Central memory CD8-positive, alpha-beta T cell (primary cell): ENCODE measurements at regions not wholly inside any gene's neighbourhood (a gene's known extent, or its start where the extent isn't known, plus 50 kb on each side); places are given as distances from the start of the nearest gene placed in this dataset.

Source experiments
- ATAC-seq: fragments of 150-1000 bp; cut with Tn5 transposase; replicated peaks from 2 replicates; pipeline ENCODE4 v1.10.0; 2022; ENCODE audit warnings: mild to moderate bottlenecking, moderate FRiP score, moderate number of reproducible peaks; ENCODE audit not compliant: poor library complexity, severe bottlenecking; ENCODE audit errors: extremely low read depth
- DNase-seq, 2 donors: peaks; one replicate each; pipeline ENCODE4 v3.0.0; 2021; ENCODE audit warnings: low spot score in 2 of 2
- H3K27ac Mint-ChIP-seq: one replicate; pipeline ENCODE4 v1.8.0; 2022; ENCODE audit warnings: low read depth, mild to moderate bottlenecking, moderate library complexity, mixed read lengths
- H3K27me3 Mint-ChIP-seq: one replicate; pipeline ENCODE4 v1.8.0; 2022; ENCODE audit warnings: mixed read lengths
- H3K36me3 Mint-ChIP-seq: one replicate; pipeline ENCODE4 v1.8.0; 2022; ENCODE audit warnings: mild to moderate bottlenecking, moderate library complexity, mixed read lengths; ENCODE audit not compliant: insufficient read depth
- H3K4me1 Mint-ChIP-seq: one replicate; pipeline ENCODE4 v1.8.0; 2022; ENCODE audit warnings: mixed read lengths
- H3K4me3 Mint-ChIP-seq: one replicate; pipeline ENCODE4 v1.8.0; 2022; ENCODE audit warnings: mild to moderate bottlenecking, moderate library complexity, mixed read lengths
- H3K9me3 Mint-ChIP-seq: one replicate; pipeline ENCODE4 v1.8.0; 2022; ENCODE audit warnings: mixed read lengths

- Mint-ChIP-seq H3K9me3 (no peaks in the 10 kb centered on the region), H3K4me1 (peaks cover 5% of the 10 kb centered on the region), H3K36me3 (no peaks in the 10 kb centered on the region), H3K27ac (no peak overlapping the region), H3K27me3 (peaks cover 30% of the 10 kb centered on the region), H3K4me3 (no peak overlapping the region)
- DNase-seq (no peak), ATAC-seq (no peak)
Measured at GRCh38 chr4:1562371-1562770, 121.7 kb downstream of the FAM53A start.

GRCh38 chr4:1561286-1561990 lies 122.7 kb downstream of the FAM53A start:
- Mint-ChIP-seq H3K27me3 (peaks cover 30% of the 10 kb centered on the region), H3K4me1 (peaks cover 5% of the 10 kb centered on the region), H3K9me3 (no peaks in the 10 kb centered on the region), H3K36me3 (no peaks in the 10 kb centered on the region), H3K4me3 (no peak overlapping the region), H3K27ac (no peak overlapping the region)
- no peak for DNase-seq
- no peak for ATAC-seq

- no peak overlapping the region for H3K4me3 Mint-ChIP-seq
- no peak overlapping the region for H3K27ac Mint-ChIP-seq
- H3K36me3 Mint-ChIP-seq: no peaks in the 10 kb centered on the region
- no peaks in the 10 kb centered on the region for H3K4me1 Mint-ChIP-seq
- ATAC-seq (no peak), DNase-seq (no peak)
- no peaks in the 10 kb centered on the region for H3K9me3 Mint-ChIP-seq
- H3K27me3 Mint-ChIP-seq: peaks cover 24% of the 10 kb centered on the region
Measured at GRCh38 chr4:1559896-1560650, 124.0 kb downstream of the FAM53A start.

DNA sequence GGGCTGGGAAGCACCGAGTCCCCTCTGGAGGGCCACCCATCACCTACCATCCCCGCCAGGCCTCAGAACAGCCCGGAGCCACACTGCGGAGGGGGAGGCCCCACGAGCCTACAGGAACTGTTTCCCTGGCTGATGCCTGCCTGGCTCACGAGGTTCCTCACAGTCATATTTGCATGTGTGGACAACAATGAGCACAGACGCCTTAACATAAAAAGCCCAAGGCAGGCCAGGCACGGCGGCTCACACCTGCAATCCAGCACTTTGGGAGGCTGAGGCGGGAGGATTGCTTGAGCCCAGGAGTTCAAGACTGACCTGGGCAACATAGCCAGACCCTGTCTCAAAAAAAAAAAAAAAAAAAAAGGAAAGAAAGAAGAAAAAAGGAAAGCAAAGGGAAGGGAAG lies 125.9 kb downstream of the FAM53A start:
- Mint-ChIP-seq H3K4me1 (no peaks in the 10 kb centered on the region), H3K27ac (no peak overlapping the region), H3K36me3 (peaks cover 3% of the 10 kb centered on the region), H3K9me3 (no peaks in the 10 kb centered on the region), H3K27me3 (peaks cover 21% of the 10 kb centered on the region), H3K4me3 (no peak overlapping the region)
- DNase-seq (no peak), ATAC-seq (no peak)

- no peaks in the 10 kb centered on the region for H3K9me3 Mint-ChIP-seq
- peaks cover 21% of the 10 kb centered on the region for H3K27me3 Mint-ChIP-seq
- H3K4me1 Mint-ChIP-seq: no peaks in the 10 kb centered on the region
- H3K4me3 Mint-ChIP-seq: no peak overlapping the region
- H3K27ac Mint-ChIP-seq: no peak overlapping the region
- DNase-seq: no peak
- peaks cover 3% of the 10 kb centered on the region for H3K36me3 Mint-ChIP-seq
- ATAC-seq: no peak
Measured at GRCh38 chr4:1557221-1557597, 126.9 kb downstream of the FAM53A start.

DNA sequence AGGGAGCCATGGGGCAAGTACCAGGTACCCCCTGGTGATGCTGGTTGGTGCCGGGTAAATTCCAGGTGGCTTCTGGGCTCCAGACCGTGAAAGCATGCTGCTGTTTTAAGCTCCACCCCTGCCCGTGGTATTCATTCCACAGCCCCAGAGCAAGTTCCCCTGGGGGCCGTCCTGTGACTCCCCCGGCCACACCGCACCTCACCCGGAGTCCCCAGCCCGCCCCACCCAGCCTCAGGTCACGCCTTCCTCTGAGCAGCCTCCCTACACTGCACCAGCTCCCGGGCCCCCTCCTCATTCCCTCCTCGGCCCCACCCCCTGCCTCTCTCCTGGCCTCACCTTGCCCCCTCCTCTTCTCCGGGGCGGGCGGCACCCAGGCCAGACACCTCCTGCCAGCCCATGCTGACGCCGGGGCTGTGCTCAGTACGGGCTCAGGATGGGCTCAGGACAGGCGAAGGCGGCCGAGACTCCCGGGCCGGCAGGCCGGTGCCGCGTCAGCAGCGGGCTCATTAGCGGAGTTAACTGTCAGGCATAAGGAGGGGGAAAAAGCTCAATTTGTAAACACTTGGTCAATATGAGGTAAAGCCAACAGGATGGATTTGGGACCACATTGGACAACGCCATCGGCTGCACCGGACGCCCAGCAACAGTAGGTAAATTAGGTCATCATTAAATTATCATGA lies 127.4 kb downstream of the FAM53A start:
- Mint-ChIP-seq H3K27ac (no peak overlapping the region), H3K9me3 (no peaks in the 10 kb centered on the region), H3K4me3 (no peak overlapping the region), H3K27me3 (peaks cover 21% of the 10 kb centered on the region), H3K4me1 (no peaks in the 10 kb centered on the region), H3K36me3 (peaks cover 3% of the 10 kb centered on the region)
- DNase-seq: no peak
- ATAC-seq: no peak

DNA sequence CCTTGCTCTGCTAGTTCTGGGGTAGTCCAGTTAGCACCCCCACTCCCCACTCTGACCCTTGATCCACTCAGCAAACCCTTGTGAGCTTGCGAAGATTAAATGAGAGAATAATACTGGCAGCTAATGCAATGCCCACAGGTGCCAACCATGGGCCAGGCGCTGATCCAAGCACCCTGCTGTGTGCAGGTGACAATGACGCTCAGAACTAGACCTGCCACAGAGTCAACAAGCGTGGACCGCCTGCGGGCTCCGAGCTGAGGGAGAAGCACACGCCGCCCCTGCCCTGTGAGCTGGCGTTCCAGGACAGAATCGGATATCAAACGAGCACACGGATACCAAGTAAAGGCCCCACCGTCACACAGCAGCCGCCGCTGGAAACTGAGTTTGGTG lies 129.2 kb downstream of the FAM53A start:
- Mint-ChIP-seq H3K4me1 (no peaks in the 10 kb centered on the region), H3K9me3 (no peaks in the 10 kb centered on the region), H3K27ac (no peak overlapping the region), H3K4me3 (no peak overlapping the region), H3K36me3 (peaks cover 3% of the 10 kb centered on the region), H3K27me3 (peaks cover 21% of the 10 kb centered on the region)
- ATAC-seq (no peak), DNase-seq (no peak)

DNA sequence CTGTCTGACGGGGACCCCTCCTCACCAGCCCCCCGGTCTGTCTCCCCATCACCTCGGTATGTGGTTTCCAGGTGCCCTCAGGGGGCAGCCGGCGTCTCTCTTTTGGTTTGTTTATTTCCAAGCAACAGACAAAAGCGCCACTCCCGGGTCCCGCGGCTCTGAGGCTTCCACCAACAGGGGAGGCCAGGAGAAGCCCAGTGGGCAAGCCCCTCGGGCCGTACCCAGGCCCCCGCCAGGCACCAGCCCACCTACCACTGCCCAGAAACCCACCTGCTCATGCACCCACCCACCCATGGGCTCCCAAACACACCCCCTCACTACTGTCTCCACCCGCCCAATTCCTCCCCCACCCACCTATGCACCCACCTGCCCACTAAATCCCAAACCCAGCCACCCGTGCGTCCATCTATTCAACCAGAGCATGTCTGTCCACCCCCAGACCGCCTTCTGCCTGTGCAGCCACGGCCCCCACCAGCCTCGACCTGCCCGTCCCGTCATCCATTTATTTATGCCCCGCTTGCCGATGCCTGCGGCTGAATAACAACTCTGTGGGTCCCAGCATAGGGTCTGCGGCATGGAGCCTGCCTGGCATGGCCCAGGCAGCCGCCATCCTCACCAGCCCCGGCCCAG lies 129.8 kb downstream of the FAM53A start:
- Mint-ChIP-seq H3K27ac (no peak overlapping the region), H3K27me3 (peaks cover 21% of the 10 kb centered on the region), H3K4me3 (no peak overlapping the region), H3K36me3 (peaks cover 3% of the 10 kb centered on the region), H3K9me3 (no peaks in the 10 kb centered on the region), H3K4me1 (no peaks in the 10 kb centered on the region)
- no peak for DNase-seq
- no peak for ATAC-seq

- H3K36me3 Mint-ChIP-seq: peaks cover 3% of the 10 kb centered on the region
- no peaks in the 10 kb centered on the region for H3K9me3 Mint-ChIP-seq
Measured at GRCh38 chr4:1553365-1553764, 130.7 kb downstream of the FAM53A start.

DNA sequence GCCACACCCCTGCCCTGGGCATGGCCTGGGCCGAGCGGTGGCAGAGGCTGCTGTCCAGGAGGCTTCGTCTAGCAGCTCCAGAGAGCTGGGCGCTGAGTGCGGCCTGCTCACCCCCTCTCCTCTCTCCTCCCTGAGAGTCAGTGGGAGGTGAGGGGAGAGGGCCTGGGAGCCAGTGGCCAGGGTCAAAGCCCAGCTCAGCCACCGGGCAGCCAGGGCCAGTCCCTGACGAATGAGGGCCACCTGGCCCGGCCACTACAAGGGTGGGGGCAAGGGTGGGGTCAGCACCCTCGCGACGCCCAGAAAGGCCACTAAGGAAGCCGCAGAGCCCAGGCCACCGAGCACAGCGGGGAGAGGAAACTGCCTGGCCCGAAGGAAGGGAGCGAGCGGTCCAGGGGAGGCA lies 131.7 kb downstream of the FAM53A start:
- Mint-ChIP-seq H3K36me3 (peaks cover 3% of the 10 kb centered on the region), H3K4me1 (peaks cover 9% of the 10 kb centered on the region), H3K4me3 (no peak overlapping the region), H3K27ac (no peak overlapping the region), H3K9me3 (no peaks in the 10 kb centered on the region), H3K27me3 (peaks cover 20% of the 10 kb centered on the region)
- DNase-seq (no peak), ATAC-seq (no peak)

More at GRCh38 chr4:1553365-1553764, 130.7 kb downstream of the FAM53A start:
- Mint-ChIP-seq H3K4me1 (peaks cover 5% of the 10 kb centered on the region), H3K27me3 (peaks cover 18% of the 10 kb centered on the region), H3K4me3 (no peak overlapping the region), H3K27ac (no peak overlapping the region)
- DNase-seq (no peak), ATAC-seq (no peak)

- no peaks in the 10 kb centered on the region for H3K9me3 Mint-ChIP-seq
Measured at GRCh38 chr4:1551211-1551610, 132.9 kb downstream of the FAM53A start.

DNA sequence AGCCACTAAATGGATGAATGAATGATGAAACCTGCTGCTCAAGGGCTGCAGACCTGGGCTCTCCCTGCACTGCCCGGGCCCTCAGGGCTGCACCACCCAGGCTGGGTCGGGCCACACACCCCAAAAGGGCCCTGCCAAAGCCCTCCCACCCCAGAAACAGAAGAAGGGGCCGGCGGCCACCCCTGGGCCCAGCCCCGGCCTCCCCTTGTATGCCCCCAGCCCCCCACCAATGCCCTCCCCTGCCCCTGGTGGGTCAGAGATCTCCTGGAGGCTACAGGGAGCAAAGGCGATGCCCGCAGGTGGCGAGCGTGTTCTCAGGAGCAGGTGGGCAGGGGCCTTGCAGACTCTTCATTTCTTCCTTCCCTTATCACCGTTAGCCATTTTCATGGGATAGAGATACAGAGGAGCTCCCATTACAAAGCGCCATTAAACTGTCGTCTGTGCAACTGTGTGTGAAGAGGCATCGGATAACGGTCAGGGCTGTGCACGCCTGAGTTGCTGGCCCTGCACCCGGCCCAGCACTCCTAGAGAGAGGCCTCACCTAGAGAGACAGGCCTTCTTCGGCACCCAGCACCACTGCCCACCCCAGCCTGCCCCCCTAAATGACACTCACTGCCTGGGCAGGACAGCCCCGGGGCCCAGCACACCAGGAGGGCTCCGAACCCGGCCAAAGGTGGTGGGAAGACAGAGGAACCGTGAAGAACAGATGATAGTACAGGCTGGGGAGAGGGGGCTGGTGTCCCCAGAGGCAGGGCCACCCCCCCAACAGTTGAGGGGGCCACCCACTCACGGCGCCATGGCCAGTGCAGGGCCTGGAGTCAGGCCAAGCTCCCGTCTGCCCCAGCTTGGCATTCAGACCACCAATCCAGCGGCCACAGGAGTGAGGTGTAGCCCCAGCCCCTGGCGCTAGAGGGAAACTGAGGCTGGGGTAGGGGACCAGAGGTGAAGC lies 133.7 kb downstream of the FAM53A start:
- DNase-seq (no peak), ATAC-seq (no peak)
- Mint-ChIP-seq H3K27me3 (peaks cover 25% of the 10 kb centered on the region), H3K9me3 (no peaks in the 10 kb centered on the region), H3K36me3 (peaks cover 3% of the 10 kb centered on the region), H3K27ac (no peak overlapping the region), H3K4me3 (no peak overlapping the region), H3K4me1 (peaks cover 13% of the 10 kb centered on the region)

More at GRCh38 chr4:1551211-1551610, 132.9 kb downstream of the FAM53A start:
- Mint-ChIP-seq H3K36me3 (peaks cover 3% of the 10 kb centered on the region), H3K4me3 (no peak overlapping the region), H3K4me1 (peaks cover 13% of the 10 kb centered on the region), H3K27ac (no peak overlapping the region), H3K27me3 (peaks cover 25% of the 10 kb centered on the region)
- DNase-seq (no peak), ATAC-seq (no peak)
